Mucosa of stomach (tissue), 1 donor: ENCODE measurements at regions not wholly inside any gene's neighbourhood (a gene's known extent, or its start where the extent isn't known, plus 50 kb on each side); places are given as distances from the start of the nearest gene placed in this dataset.

Experiments used
- H3K27me3 ChIP-seq: one replicate; pipeline ENCODE4 v1.7.0; 2013; ENCODE audit warnings: mild to moderate bottlenecking, low read length; ENCODE audit not compliant: control insufficient read depth, insufficient read depth
- H3K36me3 ChIP-seq: one replicate; pipeline ENCODE4 v1.7.0; 2013; ENCODE audit warnings: low read length; ENCODE audit not compliant: control insufficient read depth, insufficient read depth
- H3K4me1 ChIP-seq: one replicate; pipeline ENCODE4 v1.7.0; 2013; ENCODE audit warnings: mild to moderate bottlenecking, low read length; ENCODE audit not compliant: control insufficient read depth, insufficient read depth
- H3K4me3 ChIP-seq: one replicate; pipeline ENCODE4 v1.7.0; 2013; ENCODE audit warnings: low read length
- H3K9ac ChIP-seq: one replicate; pipeline ENCODE4 v1.7.0; 2013; ENCODE audit warnings: mild to moderate bottlenecking, low read length, moderate library complexity
- H3K9me3 ChIP-seq: one replicate; pipeline ENCODE4 v1.7.0; 2013; ENCODE audit warnings: mild to moderate bottlenecking, low read length, moderate library complexity; ENCODE audit not compliant: control insufficient read depth
- donor health status: Pancreatic carcinoma.

GRCh38 chr4:141518222-141518621, 118.2 kb upstream of the IL15 start:
- no peaks in the 10 kb centered on the region for H3K9me3 ChIP-seq
- no peak overlapping the region for H3K4me3 ChIP-seq
- no peaks in the 10 kb centered on the region for H3K27me3 ChIP-seq
- no peak overlapping the region for H3K9ac ChIP-seq
- no peaks in the 10 kb centered on the region for H3K36me3 ChIP-seq
- H3K4me1 ChIP-seq: no peaks in the 10 kb centered on the region

DNA sequence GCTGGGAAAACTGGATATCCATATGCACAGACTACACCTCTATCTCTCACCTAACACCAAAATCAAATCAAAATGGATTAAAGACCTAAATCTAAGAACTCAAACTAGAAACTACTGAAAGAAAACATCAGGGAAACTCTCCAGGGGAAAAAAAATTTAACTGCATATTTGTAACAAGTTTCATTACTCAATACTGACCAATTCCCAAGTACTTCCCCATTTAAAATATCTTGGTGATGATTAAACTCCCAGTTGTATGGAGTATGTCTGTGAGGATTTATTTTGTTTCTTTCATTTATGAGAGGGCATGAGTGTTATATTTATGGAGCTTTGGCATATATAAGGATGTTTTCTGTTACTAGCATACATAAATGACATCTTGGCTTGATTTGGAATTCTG, 112.3 kb upstream of the IL15 start:
- no peaks in the 10 kb centered on the region for H3K4me1 ChIP-seq
- no peaks in the 10 kb centered on the region for H3K27me3 ChIP-seq
- H3K4me3 ChIP-seq: no peak overlapping the region
- H3K9me3 ChIP-seq: no peaks in the 10 kb centered on the region
- H3K9ac ChIP-seq: no peak overlapping the region
- no peaks in the 10 kb centered on the region for H3K36me3 ChIP-seq

DNA sequence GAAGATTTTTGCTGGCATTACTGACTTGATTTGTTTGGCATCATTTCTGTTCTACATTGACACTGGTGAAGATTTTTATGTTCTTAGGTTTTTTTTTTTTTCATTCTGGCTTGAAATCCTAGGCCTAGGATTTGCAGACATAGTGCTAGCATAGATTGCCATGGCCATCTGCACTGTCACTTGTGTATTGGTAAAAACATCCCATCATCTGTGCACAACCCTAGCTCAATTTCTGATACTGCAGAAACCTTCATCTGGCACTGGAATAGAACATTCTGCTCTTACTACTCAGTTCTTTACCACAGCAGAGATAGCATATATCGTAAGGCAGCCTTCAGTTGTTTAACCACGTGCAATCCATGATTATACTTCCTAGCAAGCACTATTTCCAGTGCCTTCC, 111.5 kb upstream of the IL15 start:
- no peaks in the 10 kb centered on the region for H3K4me1 ChIP-seq
- H3K27me3 ChIP-seq: no peaks in the 10 kb centered on the region
- no peaks in the 10 kb centered on the region for H3K36me3 ChIP-seq
- no peak overlapping the region for H3K4me3 ChIP-seq
- H3K9ac ChIP-seq: no peak overlapping the region
- no peaks in the 10 kb centered on the region for H3K9me3 ChIP-seq

- H3K4me1 ChIP-seq: no peaks in the 10 kb centered on the region
- H3K9ac ChIP-seq: no peak overlapping the region
- H3K36me3 ChIP-seq: no peaks in the 10 kb centered on the region
- H3K4me3 ChIP-seq: no peak overlapping the region
- H3K27me3 ChIP-seq: no peaks in the 10 kb centered on the region
- no peaks in the 10 kb centered on the region for H3K9me3 ChIP-seq
These were observed 105.8 kb upstream of the IL15 start for GRCh38 chr4:141530627-141531026.

DNA sequence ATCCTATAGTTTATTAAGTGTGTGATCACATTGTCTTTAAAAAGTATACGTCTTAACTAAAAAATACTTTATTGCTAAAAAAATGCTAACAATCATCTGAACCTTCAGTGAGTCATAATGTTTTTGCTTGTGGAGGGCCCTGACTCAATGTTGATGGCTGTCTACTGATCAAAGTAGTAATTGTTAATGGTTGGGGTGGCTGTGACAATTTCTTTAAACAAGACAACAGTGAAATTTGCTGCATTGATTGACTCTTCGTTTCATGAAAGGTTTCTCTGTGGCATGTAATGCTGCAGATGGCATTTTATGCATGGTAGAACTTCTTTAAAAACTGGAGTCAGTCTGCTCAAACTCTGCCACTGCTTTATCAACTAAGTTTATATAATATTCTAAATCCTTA, 101.4 kb upstream of the IL15 start:
- no peak overlapping the region for H3K4me3 ChIP-seq
- no peaks in the 10 kb centered on the region for H3K4me1 ChIP-seq
- no peaks in the 10 kb centered on the region for H3K36me3 ChIP-seq
- no peak overlapping the region for H3K9ac ChIP-seq
- no peaks in the 10 kb centered on the region for H3K27me3 ChIP-seq
- H3K9me3 ChIP-seq: no peaks in the 10 kb centered on the region

- Histone ChIP-seq H3K4me3 (no peak overlapping the region), H3K9ac (no peak overlapping the region), H3K36me3 (no peaks in the 10 kb centered on the region), H3K4me1 (no peaks in the 10 kb centered on the region), H3K27me3 (no peaks in the 10 kb centered on the region), H3K9me3 (no peaks in the 10 kb centered on the region)
These were observed 98.4 kb upstream of the IL15 start for GRCh38 chr4:141538001-141538400.

DNA sequence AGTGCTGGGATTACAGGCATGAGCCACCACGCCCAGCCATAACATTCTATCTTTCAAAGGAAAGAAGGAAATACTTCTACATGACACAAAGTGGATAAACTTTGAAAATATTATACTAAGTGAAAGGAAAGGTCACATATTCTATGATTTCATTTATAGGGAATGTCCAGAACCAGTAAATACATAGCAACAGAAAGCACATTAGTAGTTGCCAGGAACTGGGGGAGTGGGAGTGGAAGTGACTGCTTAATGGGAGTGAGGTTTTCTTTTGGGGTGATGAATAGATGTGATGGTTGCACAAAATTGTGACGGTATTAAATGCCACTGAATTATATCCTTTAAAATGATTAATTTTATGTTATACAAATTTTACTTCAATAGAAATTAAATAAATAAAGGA, 95.7 kb upstream of the IL15 start:
- no peak overlapping the region for H3K9ac ChIP-seq
- no peaks in the 10 kb centered on the region for H3K27me3 ChIP-seq
- no peaks in the 10 kb centered on the region for H3K4me1 ChIP-seq
- no peaks in the 10 kb centered on the region for H3K9me3 ChIP-seq
- H3K36me3 ChIP-seq: no peaks in the 10 kb centered on the region
- no peak overlapping the region for H3K4me3 ChIP-seq

- no peak overlapping the region for H3K9ac ChIP-seq
- H3K27me3 ChIP-seq: no peaks in the 10 kb centered on the region
- no peaks in the 10 kb centered on the region for H3K36me3 ChIP-seq
- H3K4me3 ChIP-seq: no peak overlapping the region
- no peaks in the 10 kb centered on the region for H3K4me1 ChIP-seq
- H3K9me3 ChIP-seq: no peaks in the 10 kb centered on the region
These were observed 94.5 kb upstream of the IL15 start for GRCh38 chr4:141541851-141542250.

DNA sequence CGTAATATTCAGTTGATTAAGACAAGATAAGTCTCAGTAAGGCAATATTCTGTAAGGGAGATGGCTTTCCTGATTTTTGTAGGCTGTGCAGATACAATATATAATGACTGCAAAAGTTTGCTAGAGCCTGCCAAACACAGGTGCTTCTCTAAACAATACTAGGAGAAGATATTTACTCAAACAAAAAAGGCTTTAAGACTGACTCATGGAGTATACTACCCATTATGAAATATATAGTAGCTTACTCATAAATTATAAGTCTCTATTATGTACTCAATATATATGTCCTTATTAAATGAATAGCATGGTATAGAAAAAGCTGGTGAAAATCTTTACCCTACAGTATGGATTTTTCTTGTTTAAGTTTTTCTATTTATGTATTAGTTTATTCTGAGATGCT, 93.2 kb upstream of the IL15 start:
- Histone ChIP-seq H3K27me3 (no peaks in the 10 kb centered on the region), H3K9ac (no peak overlapping the region), H3K4me1 (no peaks in the 10 kb centered on the region), H3K9me3 (no peaks in the 10 kb centered on the region), H3K4me3 (no peak overlapping the region), H3K36me3 (no peaks in the 10 kb centered on the region)

DNA sequence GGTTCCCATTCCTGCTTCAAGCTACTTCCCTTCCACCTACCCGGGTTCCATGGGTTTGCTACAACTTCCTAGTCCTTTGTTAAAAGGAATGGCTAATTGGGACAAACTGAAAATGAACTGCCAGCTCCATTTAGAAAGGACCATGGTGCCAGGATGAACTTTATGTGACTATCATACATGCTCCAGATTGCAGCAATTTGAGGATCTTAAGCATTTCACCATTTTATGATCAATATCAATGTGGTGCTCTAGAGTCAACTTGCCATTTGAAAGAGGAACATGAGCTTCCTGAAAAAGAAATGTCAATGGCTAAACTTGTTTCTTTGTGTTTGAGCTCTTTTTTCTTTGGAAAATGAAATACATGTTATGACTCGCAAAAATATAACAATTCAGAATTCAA, 92.7 kb upstream of the IL15 start:
- no peak overlapping the region for H3K4me3 ChIP-seq
- no peaks in the 10 kb centered on the region for H3K9me3 ChIP-seq
- no peaks in the 10 kb centered on the region for H3K36me3 ChIP-seq
- no peaks in the 10 kb centered on the region for H3K4me1 ChIP-seq
- H3K27me3 ChIP-seq: no peaks in the 10 kb centered on the region
- no peak overlapping the region for H3K9ac ChIP-seq

DNA sequence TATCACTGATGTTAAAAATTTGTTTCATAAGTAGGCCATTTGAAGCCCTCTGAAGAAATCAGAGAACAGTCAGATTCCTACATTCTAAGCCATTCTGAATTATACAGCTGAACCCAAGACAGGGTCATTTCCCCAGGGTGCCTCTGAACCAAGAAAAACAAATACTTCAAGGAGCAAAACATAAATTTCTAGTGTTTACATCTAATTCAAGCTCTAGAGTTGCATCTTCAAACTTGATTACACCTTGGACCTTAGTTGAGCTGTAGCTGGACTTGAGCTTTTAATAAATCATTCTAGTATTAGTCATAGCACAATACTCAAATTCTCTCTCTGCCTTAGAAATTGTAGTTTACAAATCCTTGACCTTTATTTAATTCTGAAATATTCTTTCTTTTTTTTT, 87.6 kb upstream of the IL15 start:
- Histone ChIP-seq H3K27me3 (no peaks in the 10 kb centered on the region), H3K4me1 (no peaks in the 10 kb centered on the region), H3K36me3 (no peaks in the 10 kb centered on the region), H3K4me3 (no peak overlapping the region), H3K9ac (no peak overlapping the region), H3K9me3 (no peaks in the 10 kb centered on the region)

- Histone ChIP-seq H3K27me3 (no peaks in the 10 kb centered on the region), H3K9ac (no peak overlapping the region), H3K9me3 (no peaks in the 10 kb centered on the region), H3K4me1 (no peaks in the 10 kb centered on the region), H3K36me3 (no peaks in the 10 kb centered on the region), H3K4me3 (no peak overlapping the region)
These were observed 76.3 kb upstream of the IL15 start for GRCh38 chr4:141560056-141560455.

DNA sequence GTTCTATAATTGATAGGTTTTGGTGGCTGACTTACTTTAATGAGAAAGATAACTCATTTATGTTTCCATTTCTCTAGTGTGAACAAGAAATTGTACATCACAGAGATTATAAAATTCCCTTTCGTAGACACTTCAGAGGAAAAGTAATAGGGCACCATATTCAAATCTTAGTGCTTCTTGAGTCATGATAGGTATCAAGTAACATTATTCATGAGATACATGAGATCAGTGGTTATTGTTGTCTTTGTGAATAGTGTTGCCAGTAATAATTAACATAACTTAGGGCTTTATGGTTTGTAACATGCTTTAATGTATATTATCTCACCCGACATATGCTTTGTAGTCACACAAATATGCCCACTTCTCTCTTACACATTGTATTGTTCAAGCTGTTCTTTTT, 73.7 kb upstream of the IL15 start:
- H3K4me3 ChIP-seq: no peak overlapping the region
- H3K9me3 ChIP-seq: no peaks in the 10 kb centered on the region
- H3K9ac ChIP-seq: no peak overlapping the region
- no peaks in the 10 kb centered on the region for H3K4me1 ChIP-seq
- no peaks in the 10 kb centered on the region for H3K27me3 ChIP-seq
- no peaks in the 10 kb centered on the region for H3K36me3 ChIP-seq
